ENCODE measurements at regions not wholly inside any gene's neighbourhood (a gene's known extent, or its start where the extent isn't known, plus 50 kb on each side); places are given as distances from the start of the nearest gene placed in this dataset.

DNA sequence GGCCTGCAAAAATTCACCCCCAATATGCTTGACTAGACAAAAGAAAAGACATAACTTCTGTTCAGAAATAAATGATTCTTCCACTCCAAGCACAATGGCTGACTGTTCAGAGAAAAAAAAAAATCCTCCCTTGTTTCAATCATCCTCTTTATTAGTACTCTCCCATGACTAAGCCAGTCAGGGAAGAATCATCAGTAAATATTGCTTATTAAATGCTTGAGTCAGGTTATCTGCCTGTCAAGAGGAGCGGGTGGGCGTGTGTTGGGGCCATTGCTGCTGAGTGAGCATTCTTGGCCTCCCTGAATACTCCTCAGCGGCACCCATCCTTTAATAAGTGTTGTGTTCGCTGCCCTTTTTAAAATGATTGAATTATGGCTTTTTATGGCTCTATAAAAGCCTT is 1334.8 kb upstream of the CELF4 start:
- no peak for DNase-seq

DNA sequence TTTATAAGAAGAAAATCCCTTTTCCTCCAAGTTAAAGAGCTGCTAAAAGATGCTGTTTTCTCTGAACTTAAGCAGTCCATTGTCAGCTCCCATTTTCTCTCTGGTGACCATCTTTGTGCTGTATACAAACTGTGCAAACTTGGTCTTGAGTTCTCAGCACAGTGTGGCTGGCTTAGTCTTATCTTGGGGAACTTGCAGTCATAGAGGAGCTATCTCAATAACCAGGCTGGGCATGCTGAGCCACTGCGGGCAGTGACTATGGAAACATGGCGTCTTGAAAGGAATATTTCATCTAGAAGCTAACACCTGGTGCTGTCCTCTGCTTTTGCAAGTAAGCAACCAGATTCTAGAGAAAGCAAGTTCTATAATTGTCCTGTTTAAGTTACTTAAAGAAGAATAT is 1334.4 kb upstream of the CELF4 start:
- no peak for DNase-seq

DNA sequence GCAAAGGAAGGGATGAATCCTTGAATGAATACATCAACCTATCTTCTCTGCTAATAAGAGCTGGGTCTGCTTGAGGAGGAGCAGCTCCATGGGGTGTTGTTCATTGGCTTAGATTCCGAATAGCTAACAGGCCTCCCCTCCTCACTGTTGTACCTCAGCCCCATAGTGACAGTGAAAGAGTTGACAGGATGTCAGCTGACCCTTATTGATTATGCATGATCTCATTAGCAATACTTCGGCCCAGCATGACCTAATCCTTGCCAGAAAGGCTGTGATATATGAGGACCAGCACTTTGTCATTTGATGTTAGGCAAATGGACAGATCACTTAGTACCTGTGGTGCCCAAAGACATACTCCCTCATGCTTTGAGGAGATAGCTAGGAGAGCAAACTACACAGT is 1333.7 kb upstream of the CELF4 start:
- DNase-seq = no peak

DNA sequence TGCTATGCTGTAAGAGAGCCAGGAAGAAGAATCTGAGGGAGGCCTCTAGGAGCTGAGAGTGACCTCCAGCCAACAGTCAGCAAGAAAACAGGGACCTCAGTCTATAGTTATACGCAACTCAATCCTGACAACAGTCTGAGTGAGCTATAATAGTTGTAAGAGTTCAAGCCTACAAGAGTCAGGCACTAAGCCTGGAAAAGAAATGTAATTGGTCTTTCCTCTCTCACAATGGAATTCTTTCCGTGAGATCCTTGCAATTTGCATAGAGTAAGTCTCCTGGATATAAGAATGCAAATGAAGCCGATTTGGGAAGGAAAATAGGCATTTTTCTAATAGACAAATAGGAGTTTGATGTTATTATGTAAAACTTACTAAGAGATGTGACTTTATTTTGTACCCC is 1332.6 kb upstream of the CELF4 start:
- DNase-seq = no peak

DNA sequence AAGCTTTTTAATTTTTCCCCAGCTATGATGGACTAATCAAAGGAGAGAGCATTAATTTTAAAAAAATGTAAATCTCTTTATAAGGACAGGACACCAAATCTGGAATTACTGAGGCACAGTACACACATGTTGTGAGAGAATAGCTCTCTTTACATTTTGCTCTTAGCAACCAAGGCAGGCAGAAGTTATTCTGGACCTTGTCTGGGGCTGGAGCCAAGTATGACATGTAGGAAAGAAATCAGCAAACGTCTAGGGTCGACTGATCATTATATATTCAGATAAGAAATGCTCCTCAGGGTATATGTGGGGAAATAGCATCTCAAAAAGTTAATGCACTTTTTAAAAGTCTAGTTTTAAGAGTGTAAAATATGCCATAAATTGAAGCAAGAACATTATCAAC is 1330.0 kb upstream of the CELF4 start:
- no peak for DNase-seq

DNA sequence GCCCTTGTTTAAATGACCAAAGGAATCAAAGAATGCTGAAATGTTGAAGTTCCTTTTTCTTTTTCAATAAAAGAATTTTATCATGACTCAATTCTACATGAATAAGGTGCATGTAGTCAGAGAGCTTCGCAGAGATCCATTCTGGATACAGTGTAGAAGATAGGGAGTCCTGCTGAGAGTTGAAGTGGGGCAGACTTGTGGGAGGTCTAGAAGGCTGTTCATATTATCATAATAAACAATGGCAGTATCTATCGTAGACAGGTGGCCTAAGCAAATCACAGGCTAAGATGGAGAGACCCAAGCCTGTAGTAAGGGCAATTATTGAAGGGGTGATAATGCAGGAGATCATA is 1322.0 kb upstream of the CELF4 start:
- DNase-seq = no peak

DNA sequence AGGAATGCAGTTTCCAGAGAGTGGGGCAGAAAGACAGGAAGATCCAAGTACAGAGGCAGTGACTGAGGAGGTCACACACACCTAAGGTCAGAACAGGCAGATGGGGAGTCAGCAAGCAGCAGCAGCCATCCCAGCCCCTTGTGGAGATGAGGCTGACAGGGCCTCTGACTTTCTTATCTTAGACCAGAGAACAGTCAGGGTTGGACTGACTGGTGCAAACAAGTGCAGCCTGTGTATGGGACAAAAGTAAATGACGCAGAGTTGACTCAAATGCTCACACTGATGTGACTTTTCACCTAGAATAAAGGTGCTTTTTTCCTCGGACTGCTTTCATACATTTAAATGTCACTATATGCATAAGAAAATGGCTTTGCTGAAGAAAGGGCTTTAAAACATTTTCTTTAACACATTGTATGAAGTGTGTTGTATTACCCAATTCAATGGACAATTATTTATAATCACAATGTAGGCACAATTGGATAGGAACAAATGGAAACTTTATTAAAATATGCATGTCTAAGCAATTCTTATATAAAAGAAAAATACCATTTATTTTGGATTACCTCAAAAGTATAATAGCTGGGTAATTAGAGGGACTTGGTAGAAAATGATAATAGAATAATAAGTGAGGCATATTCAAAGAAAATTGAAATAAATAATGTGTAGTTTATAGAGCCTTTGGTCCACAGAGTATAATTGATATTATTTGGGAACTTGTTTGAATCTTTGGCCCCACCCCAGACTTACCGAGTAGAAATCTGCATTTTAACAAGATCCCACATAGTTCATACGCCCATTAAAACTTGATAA is 1321.5 kb upstream of the CELF4 start:
- no peak for DNase-seq

DNA sequence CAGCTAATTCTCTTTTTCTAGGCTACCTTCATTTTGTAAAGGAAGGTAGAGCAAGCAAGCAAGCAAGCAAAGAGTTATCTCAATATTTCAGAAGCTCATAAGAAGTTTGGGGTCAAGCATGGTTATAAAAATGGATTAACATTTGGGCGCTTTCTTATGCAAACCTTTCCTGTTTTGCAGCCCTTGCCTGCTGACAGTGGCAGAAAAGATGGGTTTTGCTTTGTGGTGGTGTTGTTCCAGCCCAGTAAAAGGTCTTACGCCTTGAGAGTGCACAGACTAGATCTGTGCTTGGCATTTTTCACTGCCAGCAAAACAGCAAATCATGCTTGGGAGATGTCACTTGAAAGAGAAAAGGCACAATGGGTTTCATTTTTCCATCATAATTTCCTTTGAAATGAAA is 1320.6 kb upstream of the CELF4 start:
- no peak for DNase-seq

DNA sequence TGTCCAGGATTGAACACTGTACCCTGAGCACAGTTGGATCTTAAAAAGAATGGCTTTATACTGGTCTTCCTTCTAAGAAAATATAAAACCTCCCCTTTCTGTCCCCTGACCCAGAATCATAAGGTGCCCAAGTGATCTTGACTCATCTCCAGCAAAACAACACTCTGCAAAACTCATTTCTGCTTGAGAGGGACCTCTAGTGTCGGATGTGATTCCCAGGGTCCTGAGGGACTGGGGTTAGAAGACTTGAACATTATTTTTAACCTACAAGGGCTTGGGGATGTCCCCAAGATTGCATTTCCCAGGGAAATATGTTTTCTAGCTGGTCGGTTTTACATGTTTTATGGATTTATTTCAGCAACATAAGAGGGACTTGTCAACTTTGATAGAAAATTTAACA is 1318.5 kb upstream of the CELF4 start:
- DNase-seq = no peak

DNA sequence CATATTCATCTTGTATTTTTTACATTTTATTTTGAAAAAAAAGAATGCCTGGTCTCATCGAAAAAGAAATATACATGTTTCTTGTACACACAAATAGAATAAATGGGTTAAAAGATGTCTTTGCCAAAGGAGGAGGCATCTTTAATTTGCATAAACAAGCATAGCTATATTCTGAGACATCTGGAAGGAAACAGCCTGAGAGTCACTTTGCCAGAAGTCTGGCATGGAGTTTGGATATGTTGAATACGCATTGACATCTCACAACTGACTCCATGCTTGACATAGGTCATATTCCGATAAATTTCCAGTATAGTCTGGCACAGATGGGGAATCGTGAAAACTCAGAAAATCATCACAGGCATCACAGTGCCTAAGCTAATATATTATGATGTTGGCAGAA is 1317.5 kb upstream of the CELF4 start:
- no peak for DNase-seq

DNA sequence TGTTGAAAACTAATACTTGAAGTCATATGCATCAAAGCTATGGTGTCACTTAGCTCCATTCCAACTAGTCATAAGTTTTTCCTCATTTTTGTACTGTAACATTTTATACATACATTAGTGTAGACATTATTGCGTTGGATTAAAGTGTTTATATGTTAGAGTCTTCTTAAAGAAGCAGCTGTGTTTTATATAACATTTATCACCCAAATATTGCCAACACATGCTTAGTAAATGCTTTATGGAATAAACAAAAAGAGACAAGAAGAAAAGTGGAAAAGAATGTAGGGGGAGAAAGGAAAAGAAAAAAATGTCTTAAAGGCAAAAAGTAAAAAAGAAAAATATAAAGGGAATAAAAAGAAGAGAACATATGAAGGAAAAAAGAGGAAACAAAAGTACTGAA is 1314.3 kb upstream of the CELF4 start:
- DNase-seq = no peak

DNA sequence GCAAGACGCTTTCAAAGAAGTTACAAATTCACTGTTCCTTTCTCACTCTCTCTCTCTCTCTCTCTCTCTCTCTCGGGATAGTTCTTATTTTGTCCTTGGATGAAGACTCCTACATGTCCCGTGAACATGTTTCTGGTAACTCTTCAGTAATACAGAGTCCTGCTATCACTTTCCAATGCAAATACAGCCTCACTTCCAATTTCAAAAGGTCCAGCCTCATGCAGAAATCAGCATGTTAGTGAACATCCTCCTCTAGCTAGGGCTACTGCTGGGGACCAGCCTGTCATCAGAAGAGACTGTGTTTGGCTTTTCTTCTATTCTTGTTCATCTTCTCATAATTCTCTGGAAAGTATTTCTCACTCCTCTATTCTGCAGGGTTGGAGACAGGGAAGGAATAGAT is 1306.7 kb upstream of the CELF4 start:
- DNase-seq = no peak

DNA sequence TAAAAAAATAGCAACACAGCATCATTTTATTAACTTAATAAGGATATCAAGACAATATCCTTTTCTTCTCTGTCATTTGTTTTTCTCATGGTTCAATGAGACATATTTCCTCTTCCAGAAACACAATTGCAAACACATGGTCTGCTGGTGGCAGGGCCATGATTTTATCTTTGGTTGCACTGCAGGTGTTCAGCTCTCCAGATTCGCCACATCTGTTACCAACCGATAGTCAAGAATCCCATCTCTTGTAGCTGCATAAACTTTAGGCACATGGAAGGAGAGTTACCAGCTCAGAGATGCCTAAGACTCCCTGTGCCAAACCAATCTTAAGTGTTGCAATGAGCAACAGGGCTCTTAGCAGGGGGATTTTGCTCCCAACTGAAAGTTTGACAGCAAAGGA is 1303.2 kb upstream of the CELF4 start:
- DNase-seq = no peak

DNA sequence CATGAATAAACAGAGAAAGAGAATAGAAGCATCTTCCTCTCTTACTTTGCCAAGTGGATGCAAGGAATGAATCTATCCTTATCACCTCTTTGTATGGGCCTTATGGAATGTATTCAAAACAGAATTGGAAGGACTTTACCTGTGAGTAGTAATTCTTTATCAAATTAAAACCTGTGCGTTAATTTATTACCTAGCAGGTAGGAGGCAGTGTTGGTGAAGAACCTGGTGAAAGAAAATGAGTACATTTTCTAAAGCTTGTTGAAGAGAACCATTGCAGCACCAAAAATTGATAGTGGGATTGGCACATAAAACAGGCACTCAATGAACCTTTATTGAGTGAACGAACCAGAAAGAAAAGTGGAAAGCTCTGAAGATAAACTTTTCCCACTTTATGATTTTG is 1302.1 kb upstream of the CELF4 start:
- DNase-seq = no peak

DNA sequence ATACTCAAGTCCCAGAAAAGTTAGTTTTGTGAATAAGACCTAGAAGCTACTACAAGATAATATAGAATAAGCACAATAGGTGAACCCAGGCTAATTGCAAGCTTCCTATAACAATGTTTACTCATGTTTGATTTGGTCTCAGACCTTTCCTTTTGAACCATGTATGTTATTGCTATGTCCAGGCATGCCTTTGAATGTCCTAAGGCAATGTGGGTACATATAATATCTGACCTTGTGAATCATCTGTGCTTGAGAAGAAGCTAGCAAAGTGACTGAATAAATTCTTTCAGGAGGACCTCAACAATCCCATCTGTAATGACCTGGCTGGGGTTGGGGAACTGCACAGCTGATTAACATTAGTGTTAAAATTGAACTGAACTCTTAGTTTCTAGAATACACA is 1285.9 kb upstream of the CELF4 start:
- DNase-seq = no peak

DNA sequence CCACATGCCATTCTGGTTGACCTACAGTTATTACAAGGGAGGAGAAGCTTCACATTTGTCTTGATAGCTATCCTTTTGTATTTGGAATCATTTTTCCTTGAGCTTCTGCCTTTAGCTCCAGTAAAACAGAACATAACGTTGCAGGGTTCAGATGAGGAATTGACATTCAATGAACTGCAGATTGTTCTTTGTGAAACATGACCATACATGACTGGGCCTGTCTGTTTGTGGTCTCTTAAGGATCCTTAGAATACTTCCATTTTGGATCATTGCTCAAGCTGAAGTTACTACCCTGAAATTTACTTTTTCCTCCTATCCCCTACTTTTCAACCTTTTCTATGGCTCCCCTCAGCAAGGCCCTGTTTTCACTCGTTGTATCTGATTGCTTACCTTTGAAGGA is 1281.7 kb upstream of the CELF4 start:
- no peak for DNase-seq

DNA sequence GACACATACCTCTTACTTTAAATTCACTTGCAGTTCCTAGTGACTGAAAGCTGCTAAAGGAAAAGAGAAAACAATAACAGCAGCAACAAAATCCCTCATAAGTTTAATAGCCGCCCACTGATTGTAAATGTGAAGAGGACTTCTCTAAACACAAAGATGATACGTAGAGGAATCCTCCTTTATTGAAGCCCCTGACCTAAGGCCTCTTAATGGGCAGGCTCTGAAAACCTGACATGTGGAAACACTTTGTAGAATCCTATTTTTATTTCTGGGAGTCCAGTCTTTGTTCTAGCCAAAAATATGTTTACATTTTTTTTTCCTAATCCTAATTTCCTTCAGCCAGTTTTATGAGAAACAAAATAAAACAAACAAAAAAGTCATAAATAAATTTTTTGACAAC is 1277.7 kb upstream of the CELF4 start:
- DNase-seq = no peak

DNA sequence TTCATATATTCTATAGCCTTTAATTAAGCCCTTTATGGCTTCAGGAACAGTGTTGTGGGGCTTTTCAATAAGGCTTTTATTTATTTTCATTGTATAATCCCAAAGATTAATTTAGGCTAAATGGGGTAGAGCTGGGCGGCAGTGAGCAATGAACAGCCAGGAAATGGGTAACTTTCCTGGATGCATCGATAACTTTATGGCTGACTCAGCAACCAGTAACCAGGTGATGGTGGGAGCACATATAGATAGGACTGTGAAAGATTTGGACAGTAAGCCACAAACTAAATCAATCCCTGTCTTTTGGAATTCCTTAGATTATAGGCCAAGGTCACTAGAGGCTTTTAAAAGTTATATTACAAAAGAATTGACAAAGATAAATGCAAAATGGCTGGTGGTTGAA is 1260.6 kb upstream of the CELF4 start:
- DNase-seq = no peak

DNA sequence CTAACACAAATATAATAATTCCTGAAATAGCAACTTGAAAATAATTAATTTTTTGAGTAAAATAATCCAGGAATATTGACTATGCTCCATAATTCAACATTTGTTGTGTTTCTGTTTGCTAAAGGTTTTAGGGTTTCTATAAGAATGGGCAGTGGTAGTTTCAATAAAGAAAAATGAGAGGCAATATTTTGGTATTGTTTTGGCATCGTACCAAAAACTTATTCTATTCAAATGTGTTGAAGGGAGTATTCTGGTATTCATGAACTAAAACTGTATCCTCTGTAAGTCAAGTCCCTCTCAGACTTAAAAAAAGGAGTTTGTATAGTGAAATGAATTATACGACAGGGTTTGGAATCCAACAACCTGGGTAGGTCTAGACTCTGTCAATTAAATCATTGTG is 1245.6 kb upstream of the CELF4 start:
- DNase-seq = no peak

DNA sequence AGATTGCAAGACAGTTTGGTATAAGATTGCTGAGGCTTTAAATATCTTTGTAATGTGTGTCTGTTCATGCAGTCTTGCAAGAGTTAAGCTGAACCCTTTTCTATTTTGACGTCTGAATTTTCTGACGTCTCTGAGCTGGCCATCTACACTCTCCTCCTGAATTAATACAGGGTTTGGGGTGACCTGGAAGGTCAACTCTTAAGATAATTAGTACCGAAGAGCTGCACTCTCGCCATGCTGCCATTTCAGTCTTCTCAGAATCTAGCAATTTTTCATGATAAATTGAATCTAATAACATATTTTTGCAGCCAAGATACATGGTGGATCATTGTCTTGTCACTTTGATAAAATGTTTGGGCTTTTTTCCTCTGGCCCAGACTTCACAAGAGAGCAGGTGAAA is 1245.2 kb upstream of the CELF4 start:
- DNase-seq = no peak

DNA sequence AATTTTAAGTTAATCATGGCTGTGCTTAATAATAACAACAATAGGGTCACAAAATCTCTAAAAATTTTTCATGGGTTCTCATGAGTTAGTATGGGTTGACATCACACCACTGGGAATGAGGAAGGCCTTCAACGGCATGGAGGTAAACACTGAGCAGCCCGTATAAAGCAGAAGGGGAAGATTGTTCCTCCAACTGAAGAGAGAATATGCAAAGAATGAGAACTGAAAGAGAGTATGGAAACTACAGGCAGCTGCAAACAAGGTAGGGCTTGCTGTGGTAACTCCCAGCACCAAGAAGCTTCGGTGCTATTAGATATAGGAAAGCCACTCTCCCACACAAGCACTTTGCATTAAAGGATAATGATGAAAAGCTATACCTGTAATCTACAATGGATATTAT is 1242.3 kb upstream of the CELF4 start:
- DNase-seq = no peak

DNA sequence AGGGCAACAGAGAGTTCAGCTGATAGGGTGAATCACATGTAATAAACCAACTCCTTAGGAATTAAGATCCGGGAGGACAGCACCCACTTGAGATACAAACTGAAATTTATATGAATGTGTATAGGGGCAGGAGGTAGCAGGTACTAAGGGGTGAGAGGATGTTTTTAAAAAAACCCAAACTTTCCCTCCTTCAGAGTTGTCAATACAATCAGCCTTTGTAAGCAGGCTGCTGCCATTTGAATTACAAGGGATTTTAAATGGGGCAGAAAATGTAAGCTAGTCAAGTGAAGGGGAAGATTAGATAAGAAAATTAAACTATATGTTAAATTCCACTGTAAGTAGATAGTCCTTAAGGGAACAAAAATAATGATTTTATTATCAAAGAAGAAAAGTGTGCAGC is 1239.7 kb upstream of the CELF4 start:
- DNase-seq = no peak

DNA sequence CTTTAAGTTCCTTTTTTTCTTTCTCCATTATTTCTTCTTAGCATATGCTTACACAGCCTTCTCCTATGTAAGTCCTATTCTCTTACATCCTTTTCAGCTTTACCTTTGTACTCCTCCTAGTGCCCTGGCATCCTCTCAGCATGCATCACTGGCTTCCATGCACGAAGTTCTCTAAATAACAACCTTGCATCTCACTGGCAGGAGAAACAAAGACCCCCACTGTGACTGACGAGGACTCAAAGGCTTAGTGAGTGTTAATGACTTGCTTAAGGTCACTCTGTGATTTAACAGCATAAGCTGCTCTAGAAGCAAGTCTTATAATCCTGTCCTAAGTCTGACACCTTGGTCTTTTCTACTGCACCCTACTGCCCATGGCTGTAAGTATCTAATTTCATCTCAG is 1236.0 kb upstream of the CELF4 start:
- no peak for DNase-seq

DNA sequence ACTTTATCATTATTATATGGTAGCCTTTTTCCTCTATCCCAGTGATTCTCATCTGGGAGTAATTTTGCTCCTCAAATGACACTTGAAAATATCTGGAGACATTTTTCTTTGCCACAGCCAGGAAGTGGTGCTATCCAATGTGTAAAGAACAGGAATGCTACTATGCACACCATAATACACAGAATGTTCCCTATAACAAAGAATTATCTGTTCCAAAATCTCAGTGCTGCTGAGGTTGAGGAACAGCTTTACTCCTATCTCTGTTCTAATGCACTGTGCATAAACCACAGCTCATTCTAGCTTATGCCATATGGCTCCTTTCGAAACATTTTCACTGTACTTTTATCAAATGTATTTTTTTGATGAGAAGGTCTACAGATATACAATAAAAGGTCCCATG is 1231.2 kb upstream of the CELF4 start:
- DNase-seq = no peak

DNA sequence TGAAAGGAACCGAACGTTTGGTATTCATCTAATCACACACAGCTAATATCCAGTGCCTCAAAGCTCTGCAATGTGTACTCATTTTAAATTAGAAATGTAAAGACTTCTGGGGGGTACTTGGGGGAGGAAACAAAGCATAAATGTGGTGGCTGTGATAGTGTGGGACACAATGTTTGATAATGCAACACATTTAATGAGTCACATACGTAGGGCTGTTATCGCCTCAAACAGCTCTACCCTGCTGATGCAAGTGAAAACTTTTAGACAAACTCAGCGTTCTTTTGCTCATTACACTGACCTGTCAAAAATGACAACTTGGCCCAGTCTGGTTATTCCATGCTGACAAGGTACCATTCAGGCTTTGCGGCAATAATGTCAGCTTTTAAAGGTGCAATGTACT is 1227.1 kb upstream of the CELF4 start:
- no peak for DNase-seq

DNA sequence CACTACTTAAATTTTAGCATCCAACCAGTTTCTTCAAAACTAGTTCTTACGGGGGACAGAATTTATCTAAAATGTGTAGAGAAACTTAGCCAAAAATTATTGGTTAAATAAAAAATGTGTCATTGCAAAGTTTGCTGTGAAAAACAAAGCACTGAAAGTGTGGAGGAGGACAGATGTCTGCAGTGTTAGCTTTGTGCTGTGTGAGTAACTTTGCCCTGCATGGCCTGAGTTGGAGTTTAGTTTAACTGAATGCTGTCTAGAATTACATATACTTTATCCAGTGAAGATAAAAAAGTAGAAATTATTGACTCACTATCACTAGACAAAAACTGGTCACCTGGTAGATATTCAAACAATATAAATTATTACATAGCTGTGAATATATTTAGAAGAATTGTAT is 1225.2 kb upstream of the CELF4 start:
- no peak for DNase-seq
